ENCODE measurements at regions not wholly inside any gene's neighbourhood (a gene's known extent, or its start where the extent isn't known, plus 50 kb on each side); places are given as distances from the start of the nearest gene placed in this dataset.

DNA sequence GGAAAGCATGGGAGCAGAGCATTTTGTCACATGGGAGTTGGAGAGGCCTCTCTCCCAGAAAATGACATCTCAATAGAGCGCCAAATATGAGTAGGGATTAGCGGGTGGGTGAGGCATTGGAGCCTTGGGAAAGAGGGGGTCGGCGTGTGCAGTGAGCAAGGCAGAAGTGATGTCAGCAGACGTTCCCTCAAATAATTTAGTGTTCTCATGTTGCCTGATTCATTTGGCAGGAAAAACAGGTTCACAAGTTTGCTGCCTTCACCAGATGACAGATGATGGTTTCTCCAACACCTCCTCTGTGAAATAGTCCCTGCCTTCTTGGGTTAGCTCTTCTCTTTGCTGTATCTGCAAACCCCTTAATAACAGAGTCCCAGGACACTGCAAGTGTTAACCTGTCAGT lies 118.5 kb upstream of the ARHGAP20 start:
- no peaks in the 10 kb centered on the region for H3K9me3 Mint-ChIP-seq
- peaks cover 10% of the 10 kb centered on the region for H3K4me1 Mint-ChIP-seq
- peak overlapping the region; percentile 46 for H3K27ac Mint-ChIP-seq
- H3K27me3 Mint-ChIP-seq (ENCODE audit: low read depth, poor library complexity): no peaks in the 10 kb centered on the region
- TF ChIP-seq, protein P1, sequence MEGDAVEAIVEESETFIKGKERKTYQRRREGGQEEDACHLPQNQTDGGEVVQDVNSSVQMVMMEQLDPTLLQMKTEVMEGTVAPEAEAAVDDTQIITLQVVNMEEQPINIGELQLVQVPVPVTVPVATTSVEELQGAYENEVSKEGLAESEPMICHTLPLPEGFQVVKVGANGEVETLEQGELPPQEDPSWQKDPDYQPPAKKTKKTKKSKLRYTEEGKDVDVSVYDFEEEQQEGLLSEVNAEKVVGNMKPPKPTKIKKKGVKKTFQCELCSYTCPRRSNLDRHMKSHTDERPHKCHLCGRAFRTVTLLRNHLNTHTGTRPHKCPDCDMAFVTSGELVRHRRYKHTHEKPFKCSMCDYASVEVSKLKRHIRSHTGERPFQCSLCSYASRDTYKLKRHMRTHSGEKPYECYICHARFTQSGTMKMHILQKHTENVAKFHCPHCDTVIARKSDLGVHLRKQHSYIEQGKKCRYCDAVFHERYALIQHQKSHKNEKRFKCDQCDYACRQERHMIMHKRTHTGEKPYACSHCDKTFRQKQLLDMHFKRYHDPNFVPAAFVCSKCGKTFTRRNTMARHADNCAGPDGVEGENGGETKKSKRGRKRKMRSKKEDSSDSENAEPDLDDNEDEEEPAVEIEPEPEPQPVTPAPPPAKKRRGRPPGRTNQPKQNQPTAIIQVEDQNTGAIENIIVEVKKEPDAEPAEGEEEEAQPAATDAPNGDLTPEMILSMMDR (IDR thresholded peaks at IDR 0.05): no peak
- DNase-seq: no peak
- no peak overlapping the region for H3K4me3 Mint-ChIP-seq
- no peaks in the 10 kb centered on the region for H3K36me3 Mint-ChIP-seq (ENCODE audit: low read depth)

DNA sequence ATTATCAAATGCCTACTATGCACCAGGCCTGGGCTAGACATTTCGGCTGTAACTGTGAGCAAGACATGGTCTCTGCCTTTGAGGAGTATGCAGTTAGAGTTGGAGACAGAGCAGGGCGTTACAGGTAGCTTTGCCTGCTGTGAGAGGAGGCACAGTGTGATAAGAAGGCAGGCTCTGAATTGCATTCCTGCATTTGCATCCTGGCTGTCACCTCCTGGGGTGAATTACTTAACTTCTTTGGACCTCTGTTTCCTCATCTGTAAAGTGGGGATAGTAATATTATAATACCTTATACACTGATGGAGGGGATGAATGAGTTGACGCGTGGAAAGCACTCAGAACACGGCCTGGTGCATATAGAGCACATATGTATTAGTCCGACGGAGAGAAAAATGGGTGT lies 118.1 kb upstream of the ARHGAP20 start:
- Mint-ChIP-seq H3K4me1 (peaks cover 10% of the 10 kb centered on the region), H3K27ac (peak overlapping the region; percentile 46), H3K36me3 (ENCODE audit: low read depth) (no peaks in the 10 kb centered on the region), H3K9me3 (no peaks in the 10 kb centered on the region), H3K27me3 (ENCODE audit: low read depth, poor library complexity) (peaks cover 2% of the 10 kb centered on the region), H3K4me3 (no peak overlapping the region)
- no peak for DNase-seq
- TF ChIP-seq, protein P1 (IDR thresholded peaks at IDR 0.05): no peak

DNA sequence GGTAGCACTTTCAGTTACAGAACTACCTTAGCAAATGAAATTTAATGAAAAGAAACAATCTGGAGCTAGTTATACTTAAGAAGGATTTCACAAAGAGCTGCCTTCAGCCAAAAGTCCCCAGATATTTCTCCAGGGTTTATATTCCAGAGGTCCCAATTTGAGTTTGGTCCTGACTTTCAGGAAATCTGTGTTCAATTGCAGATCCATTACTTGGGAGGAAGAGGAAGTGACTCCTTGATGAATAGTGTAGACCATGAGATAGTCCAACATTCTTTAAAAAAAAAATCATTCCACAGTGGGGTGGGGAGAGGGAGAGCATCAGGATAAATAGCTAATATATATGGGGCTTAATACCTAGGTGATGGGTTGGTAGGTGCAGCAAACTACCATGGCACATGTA lies 117.6 kb upstream of the ARHGAP20 start:
- Mint-ChIP-seq H3K27me3 (ENCODE audit: low read depth, poor library complexity) (peaks cover 3% of the 10 kb centered on the region), H3K4me1 (peaks cover 10% of the 10 kb centered on the region), H3K27ac (no peak overlapping the region), H3K4me3 (no peak overlapping the region), H3K9me3 (no peaks in the 10 kb centered on the region), H3K36me3 (ENCODE audit: low read depth) (no peaks in the 10 kb centered on the region)
- TF ChIP-seq, protein P1 (IDR thresholded peaks at IDR 0.05): no peak
- no peak for DNase-seq

DNA sequence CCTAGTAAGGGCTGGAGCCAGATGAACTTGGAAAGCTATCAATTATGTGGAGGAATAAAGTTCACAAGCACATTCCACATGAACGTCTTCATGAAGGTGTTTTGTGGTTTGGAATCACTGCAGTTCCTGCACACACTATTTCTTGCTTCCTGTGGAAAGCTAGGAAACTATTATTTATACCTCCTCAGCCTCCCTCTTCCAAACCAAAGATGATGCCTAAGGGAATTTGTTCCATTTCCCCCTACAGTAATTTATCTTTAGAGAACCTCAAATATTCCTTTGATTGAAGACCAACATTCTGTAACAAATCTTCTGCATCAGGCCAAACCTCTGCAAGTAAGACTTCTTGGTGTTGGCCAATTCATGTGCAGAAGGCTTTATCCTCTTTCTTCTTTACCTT lies 115.8 kb upstream of the ARHGAP20 start:
- Mint-ChIP-seq H3K36me3 (ENCODE audit: low read depth) (no peaks in the 10 kb centered on the region), H3K27me3 (ENCODE audit: low read depth, poor library complexity) (peaks cover 3% of the 10 kb centered on the region), H3K4me3 (no peak overlapping the region), H3K27ac (no peak overlapping the region), H3K4me1 (peaks cover 10% of the 10 kb centered on the region), H3K9me3 (no peaks in the 10 kb centered on the region)
- TF ChIP-seq, protein P1 (IDR thresholded peaks at IDR 0.05): no peak
- DNase-seq: no peak

DNA sequence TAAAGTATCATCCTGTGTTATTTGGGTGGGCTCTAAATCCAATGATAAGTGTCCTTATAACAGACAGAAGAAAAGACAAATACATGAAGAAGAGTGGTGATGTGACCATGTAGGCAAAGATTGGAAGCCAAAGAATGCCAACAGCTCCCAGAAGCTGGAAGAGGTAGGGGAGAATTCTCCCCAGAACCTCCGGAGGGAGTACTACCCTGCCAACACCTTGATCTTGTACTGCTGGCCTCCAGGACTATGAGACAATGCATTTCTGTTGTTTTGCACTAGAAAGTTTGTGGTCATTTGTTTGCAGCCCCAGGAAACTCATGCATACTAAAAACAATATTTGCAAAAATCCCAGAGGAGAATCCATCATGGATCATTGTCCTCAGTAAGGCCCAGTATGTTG lies 115.0 kb upstream of the ARHGAP20 start:
- TF ChIP-seq, protein P1 (IDR thresholded peaks at IDR 0.05): no peak
- Mint-ChIP-seq H3K4me1 (peaks cover 10% of the 10 kb centered on the region), H3K27me3 (ENCODE audit: low read depth, poor library complexity) (peaks cover 3% of the 10 kb centered on the region), H3K36me3 (ENCODE audit: low read depth) (no peaks in the 10 kb centered on the region), H3K27ac (no peak overlapping the region), H3K4me3 (no peak overlapping the region), H3K9me3 (no peaks in the 10 kb centered on the region)
- DNase-seq: no peak

DNA sequence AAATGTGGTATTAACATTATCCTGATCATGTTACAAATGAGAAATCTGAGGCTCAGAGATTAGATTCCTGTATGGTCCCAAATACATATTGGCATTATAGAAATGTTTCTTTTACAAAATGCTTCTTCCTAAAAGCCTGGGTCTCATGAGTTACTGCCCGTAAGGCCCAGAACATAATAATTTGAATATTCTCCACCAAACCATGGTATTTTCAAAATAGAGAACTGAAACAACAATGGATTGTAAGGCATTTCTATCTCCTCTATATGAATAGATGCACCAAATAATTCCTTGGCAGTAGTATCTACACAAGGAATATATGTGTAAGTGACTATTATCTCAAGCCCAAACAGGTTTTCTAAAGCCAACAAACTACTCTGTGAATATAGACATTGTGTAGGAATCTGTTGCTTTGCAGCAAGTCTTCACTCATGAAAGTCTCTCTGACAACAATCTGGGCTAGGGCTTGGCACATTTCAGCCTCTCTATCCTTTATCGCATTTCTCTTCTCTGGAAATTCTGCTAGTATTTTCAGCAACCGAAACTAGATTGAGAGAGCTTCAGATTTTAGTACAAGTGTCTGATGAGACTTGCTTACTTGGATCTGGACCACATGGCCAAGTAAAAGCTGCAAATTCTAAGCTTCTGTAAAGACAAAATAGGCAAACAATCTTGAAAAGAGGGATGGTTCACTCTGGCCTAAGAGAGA lies 112.8 kb upstream of the ARHGAP20 start:
- Mint-ChIP-seq H3K4me3 (no peak overlapping the region), H3K4me1 (no peaks in the 10 kb centered on the region), H3K27me3 (ENCODE audit: low read depth, poor library complexity) (peaks cover 3% of the 10 kb centered on the region), H3K27ac (no peak overlapping the region), H3K36me3 (ENCODE audit: low read depth) (no peaks in the 10 kb centered on the region), H3K9me3 (no peaks in the 10 kb centered on the region)
- TF ChIP-seq, protein P1 (IDR thresholded peaks at IDR 0.05): no peak
- no peak for DNase-seq
